GM12878 (cell line): ENCODE measurements at regions not wholly inside any gene's neighbourhood (a gene's known extent, or its start where the extent isn't known, plus 50 kb on each side); places are given as distances from the start of the nearest gene placed in this dataset.

Experiments
- ATAC-seq: fragments of 200-7000 bp; cut with Tn5 transposase; 3 replicates; pipeline ENCODE4 v1.9.1; 2020; ENCODE audit warnings: mild to moderate bottlenecking, moderate library complexity
- BruUV-seq: library from RNA; stranded (reverse); fragments of 400-500 nt; replicated peaks from 2 replicates; lab custom pipeline; 2021; lab: Mats Ljungman, UMichigan
- CTCF ChIA-PET: fragments of 300-600 bp; sonication (Branson Sonifier 250); formaldehyde crosslinking; extraction: SDS; loops from one replicate; lab custom pipeline; 2021; ENCODE audit warnings: inconsistent platforms; lab: Yijun Ruan, JAX
- POLR2A ChIA-PET: fragments of 350-600 bp; formaldehyde crosslinking; extraction: SDS; loops from one replicate; lab custom pipeline; 2021; ENCODE audit warnings: inconsistent platforms; lab: Charles Lee
- RAD21 ChIA-PET: fragments of 300-600 bp; sonication (Branson Sonifier 250); formaldehyde crosslinking; loops from one replicate; lab custom pipeline; 2023; ENCODE audit warnings: antibody characterized with exemption; ENCODE audit not compliant: unreplicated experiment; lab: Charles Lee
- SMC1A ChIA-PET: fragments of 300-600 bp; sonication (Branson Sonifier 250); formaldehyde crosslinking; loops from one replicate; lab custom pipeline; 2023; ENCODE audit not compliant: unreplicated experiment, uncharacterized antibody; lab: Charles Lee
- DNase-seq: peaks from one replicate; pipeline ENCODE4 v3.0.0-alpha.2; 2011; ENCODE audit warnings: low read depth, low spot score
- FAIRE-seq: peaks from 3 replicates; lab custom pipeline; 2011; peaks lifted over from hg19 to GRCh38; lab: Jason Lieb, UNC
- H2AFZ ChIP-seq: 2 replicates; pipeline ENCODE4 v1.6.0; 2011; ENCODE audit warnings: low read depth, low read length, control low read depth; ENCODE audit not compliant: control insufficient read depth
- H3K27ac ChIP-seq: 2 replicates; pipeline ENCODE4 v1.5.1; 2011; ENCODE audit warnings: control low read depth; ENCODE audit not compliant: control insufficient read depth, insufficient read depth
- H3K27me3 ChIP-seq, 2 experiments: replicated peaks in 1 of 2; 2 replicates each; pipeline versions ENCODE4 v1.6.0 to v1.6.1; 2011; ENCODE audit warnings: low read length in 1 of 2; ENCODE audit not compliant: control insufficient read depth in 2 of 2, insufficient read depth in 2 of 2
- H3K36me3 ChIP-seq, 2 experiments: 2 replicates each; pipeline ENCODE4 v1.5.1; 2011; ENCODE audit warnings: low read length in 1 of 2; ENCODE audit not compliant: control insufficient read depth in 2 of 2, insufficient read depth in 2 of 2
- H3K4me1 ChIP-seq: 2 replicates; pipeline ENCODE4 v1.6.1; 2011; ENCODE audit warnings: mild to moderate bottlenecking, low read length, moderate library complexity, mixed read lengths; ENCODE audit not compliant: control insufficient read depth, insufficient read depth
- H3K4me2 ChIP-seq: 2 replicates; pipeline ENCODE4 v1.6.0; 2011; ENCODE audit warnings: control low read depth; ENCODE audit not compliant: control insufficient read depth, insufficient read depth
- H3K4me3 ChIP-seq: fragments of 200-600 bp; sonication (generic); 2 replicates; pipeline ENCODE4 v1.5.1; 2016
- H3K79me2 ChIP-seq: 2 replicates; pipeline ENCODE4 v1.6.0; 2011; ENCODE audit warnings: low read length; ENCODE audit not compliant: control insufficient read depth, insufficient read depth
- H3K9ac ChIP-seq: 2 replicates; pipeline ENCODE4 v1.8.0; 2011; ENCODE audit warnings: low read length, control low read depth, mixed read lengths; ENCODE audit not compliant: control insufficient read depth, insufficient read depth
- H3K9me3 ChIP-seq: replicated peaks from 3 replicates; pipeline ENCODE4 v1.5.1; 2011; ENCODE audit warnings: mild to moderate bottlenecking, low read length; ENCODE audit not compliant: control insufficient read depth, insufficient read depth
- H4K20me1 ChIP-seq: 2 replicates; pipeline ENCODE4 v1.6.0; 2011; ENCODE audit not compliant: control insufficient read depth, insufficient read depth
- CHD2 ChIP-seq: IDR thresholded peaks from 2 replicates; pipeline ENCODE4 v1.6.1; 2011; ENCODE audit warnings: low read depth, low read length, improper control_type of control experiment, borderline replicate concordance
- CHD4 ChIP-seq: fragments of 200-600 bp; sonication (generic); IDR thresholded peaks from 2 replicates; pipeline ENCODE4 v1.6.1; 2016; ENCODE audit warnings: mild to moderate bottlenecking
- IRF5 ChIP-seq: fragments of 450-650 bp; IDR thresholded peaks from 2 replicates; pipeline ENCODE4 v1.6.1; 2017; ENCODE audit warnings: borderline replicate concordance
- SMAD5 ChIP-seq: IDR thresholded peaks from 2 replicates; pipeline ENCODE4 v1.6.1; 2016; ENCODE audit warnings: antibody characterized with exemption, low read depth
- STAT3 ChIP-seq: IDR thresholded peaks from 2 replicates; pipeline ENCODE4 v1.6.1; 2011; ENCODE audit warnings: low read depth, low read length, improper control_type of control experiment
- whole genome bisulfite sequencing: methylation state at CpG from one replicate; pipeline ENCODE4 v1.1.6; 2016; ENCODE audit warnings: low lambda C conversion rate; ENCODE audit not compliant: insufficient replicate concordance, insufficient coverage; ENCODE audit errors: missing lambda C conversion rate; 5-methylcytosine and 5-hydroxymethylcytosine counted together
- in situ Hi-C: fragments of 300-500 bp; cut with MboI; formaldehyde crosslinking; loops from 9 replicates; pipeline ENCODE4 v1.14.3; 2018; ENCODE audit warnings: mixed read lengths
- intact Hi-C: fragments of 100-400 bp; cut with micrococcal nuclease; formaldehyde crosslinking; loops from one replicate; pipeline ENCODE4 v1.14.2; 2022; ENCODE audit not compliant: unreplicated experiment
- TF ChIP-seq, protein P1 (sequence below): fragments of 450-650 bp; formaldehyde crosslinking; IDR thresholded peaks from 2 replicates; pipeline ENCODE4 v1.4.0; 2022; ENCODE audit warnings: mild to moderate bottlenecking, moderate library complexity
- TF ChIP-seq, protein P2 (sequence below): fragments of 450-650 bp; IDR thresholded peaks from 2 replicates; pipeline ENCODE4 v1.6.1; 2017; ENCODE audit warnings: mild to moderate bottlenecking, moderate library complexity

GRCh38 chr5:6920628-6921256, 207.5 kb downstream of the TENT4A start (continued):
- TF ChIP-seq, protein P1, sequence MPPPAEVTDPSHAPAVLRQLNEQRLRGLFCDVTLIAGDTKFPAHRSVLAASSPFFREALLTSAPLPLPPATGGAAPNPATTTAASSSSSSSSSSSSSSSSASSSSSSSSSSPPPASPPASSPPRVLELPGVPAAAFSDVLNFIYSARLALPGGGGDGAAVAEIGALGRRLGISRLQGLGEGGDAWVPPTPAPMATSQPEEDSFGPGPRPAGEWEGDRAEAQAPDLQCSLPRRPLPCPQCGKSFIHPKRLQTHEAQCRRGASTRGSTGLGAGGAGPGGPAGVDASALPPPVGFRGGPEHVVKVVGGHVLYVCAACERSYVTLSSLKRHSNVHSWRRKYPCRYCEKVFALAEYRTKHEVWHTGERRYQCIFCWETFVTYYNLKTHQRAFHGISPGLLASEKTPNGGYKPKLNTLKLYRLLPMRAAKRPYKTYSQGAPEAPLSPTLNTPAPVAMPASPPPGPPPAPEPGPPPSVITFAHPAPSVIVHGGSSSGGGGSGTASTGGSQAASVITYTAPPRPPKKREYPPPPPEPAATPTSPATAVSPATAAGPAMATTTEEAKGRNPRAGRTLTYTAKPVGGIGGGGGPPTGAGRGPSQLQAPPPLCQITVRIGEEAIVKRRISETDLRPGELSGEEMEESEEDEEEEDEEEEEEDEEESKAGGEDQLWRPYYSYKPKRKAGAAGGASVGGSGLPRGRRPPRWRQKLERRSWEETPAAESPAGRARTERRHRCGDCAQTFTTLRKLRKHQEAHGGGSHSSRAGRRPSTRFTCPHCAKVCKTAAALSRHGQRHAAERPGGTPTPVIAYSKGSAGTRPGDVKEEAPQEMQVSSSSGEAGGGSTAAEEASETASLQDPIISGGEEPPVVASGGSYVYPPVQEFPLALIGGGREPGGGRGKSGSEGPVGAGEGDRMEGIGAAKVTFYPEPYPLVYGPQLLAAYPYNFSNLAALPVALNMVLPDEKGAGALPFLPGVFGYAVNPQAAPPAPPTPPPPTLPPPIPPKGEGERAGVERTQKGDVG (CRISPR knock-in tag): no peak
- no peak for TF ChIP-seq SMAD5

GRCh38 chr5:6926491-6927038, 213.3 kb downstream of the TENT4A start:
- Histone ChIP-seq H3K79me2 (no peaks in the 10 kb centered on the region), H3K36me3 (no peaks in the 10 kb centered on the region), H3K27me3 (no peaks in the 10 kb centered on the region), H3K27ac (no peak overlapping the region), H3K9ac (no peak overlapping the region), H2AFZ (no peak overlapping the region), H3K4me3 (no peak overlapping the region), H4K20me1 (no peaks in the 10 kb centered on the region), H3K4me2 (no peak overlapping the region), H3K9me3 (no peaks in the 10 kb centered on the region), H3K4me1 (no peaks in the 10 kb centered on the region)
- 0% methylated on average over 1 of the region's 1 CpG for WGBS
- intact Hi-C loops: no loop called here
- CTCF ChIA-PET: interaction anchor here (0.7 kb wide), 1 partner anchor 90 kb away, joined by 4 read pairs; no protein-coding TSS in a partner anchor
- ATAC-seq (no peak), DNase-seq (no peak), FAIRE-seq (no peak)
- TF ChIP-seq CHD2: no peak
- TF ChIP-seq STAT3: no peak
- TF ChIP-seq, protein P2, sequence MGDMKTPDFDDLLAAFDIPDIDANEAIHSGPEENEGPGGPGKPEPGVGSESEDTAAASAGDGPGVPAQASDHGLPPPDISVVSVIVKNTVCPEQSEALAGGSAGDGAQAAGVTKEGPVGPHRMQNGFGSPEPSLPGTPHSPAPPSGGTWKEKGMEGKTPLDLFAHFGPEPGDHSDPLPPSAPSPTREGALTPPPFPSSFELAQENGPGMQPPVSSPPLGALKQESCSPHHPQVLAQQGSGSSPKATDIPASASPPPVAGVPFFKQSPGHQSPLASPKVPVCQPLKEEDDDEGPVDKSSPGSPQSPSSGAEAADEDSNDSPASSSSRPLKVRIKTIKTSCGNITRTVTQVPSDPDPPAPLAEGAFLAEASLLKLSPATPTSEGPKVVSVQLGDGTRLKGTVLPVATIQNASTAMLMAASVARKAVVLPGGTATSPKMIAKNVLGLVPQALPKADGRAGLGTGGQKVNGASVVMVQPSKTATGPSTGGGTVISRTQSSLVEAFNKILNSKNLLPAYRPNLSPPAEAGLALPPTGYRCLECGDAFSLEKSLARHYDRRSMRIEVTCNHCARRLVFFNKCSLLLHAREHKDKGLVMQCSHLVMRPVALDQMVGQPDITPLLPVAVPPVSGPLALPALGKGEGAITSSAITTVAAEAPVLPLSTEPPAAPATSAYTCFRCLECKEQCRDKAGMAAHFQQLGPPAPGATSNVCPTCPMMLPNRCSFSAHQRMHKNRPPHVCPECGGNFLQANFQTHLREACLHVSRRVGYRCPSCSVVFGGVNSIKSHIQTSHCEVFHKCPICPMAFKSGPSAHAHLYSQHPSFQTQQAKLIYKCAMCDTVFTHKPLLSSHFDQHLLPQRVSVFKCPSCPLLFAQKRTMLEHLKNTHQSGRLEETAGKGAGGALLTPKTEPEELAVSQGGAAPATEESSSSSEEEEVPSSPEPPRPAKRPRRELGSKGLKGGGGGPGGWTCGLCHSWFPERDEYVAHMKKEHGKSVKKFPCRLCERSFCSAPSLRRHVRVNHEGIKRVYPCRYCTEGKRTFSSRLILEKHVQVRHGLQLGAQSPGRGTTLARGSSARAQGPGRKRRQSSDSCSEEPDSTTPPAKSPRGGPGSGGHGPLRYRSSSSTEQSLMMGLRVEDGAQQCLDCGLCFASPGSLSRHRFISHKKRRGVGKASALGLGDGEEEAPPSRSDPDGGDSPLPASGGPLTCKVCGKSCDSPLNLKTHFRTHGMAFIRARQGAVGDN: no peak
- no peak for TF ChIP-seq IRF5
- TF ChIP-seq CHD4: no peak
- POLR2A ChIA-PET: no interaction called here
- in situ Hi-C loops: no loop called here
- SMC1A ChIA-PET: no interaction called here
- RAD21 ChIA-PET: no interaction called here
- BruUV-seq: no TSS peak
